ENCODE measurements at regions not wholly inside any gene's neighbourhood (a gene's known extent, or its start where the extent isn't known, plus 50 kb on each side); places are given as distances from the start of the nearest gene placed in this dataset.

- FAIRE-seq = no peak
- CTCF ChIA-PET = no interaction called here
Measured at GRCh38 chr10:9081253-9081652, 1026.8 kb downstream of the GATA3 start.

More at GRCh38 chr10:9081253-9081652, 1026.8 kb downstream of the GATA3 start:
- no peak for DNase-seq (ENCODE audit: low read depth, low spot score)
- Histone ChIP-seq H3K4me3 (replicated peaks in 1 of 3; ENCODE audit: insufficient read depth in 1 of 3, low read depth in 1 of 3, low read length in 3 of 3) (no peak overlapping the region), H3K27ac (ENCODE audit: insufficient read depth, low read depth, low read length) (no peak overlapping the region), H2AFZ (ENCODE audit: low read depth, low read length) (no peak overlapping the region), H3K4me1 (ENCODE audit: control insufficient read depth, extremely low read depth, insufficient read depth, low read length) (no peaks in the 10 kb centered on the region), H4K20me1 (replicated peaks; ENCODE audit: control insufficient read depth, extremely low read depth, insufficient read depth, low read length) (no peaks in the 10 kb centered on the region), H3K79me2 (ENCODE audit: control insufficient read depth, insufficient read depth, low read length) (no peaks in the 10 kb centered on the region), H3K9me3 (replicated peaks; ENCODE audit: control insufficient read depth, insufficient read depth, low read length) (no peaks in the 10 kb centered on the region), H3K9me1 (replicated peaks; ENCODE audit: control insufficient read depth, extremely low read depth, insufficient read depth, low read length) (no peaks in the 10 kb centered on the region), H3K36me3 (ENCODE audit: control insufficient read depth in 2 of 2, extremely low read depth in 1 of 2, insufficient read depth in 2 of 2, low read length in 2 of 2) (no peaks in the 10 kb centered on the region), H3K4me2 (ENCODE audit: insufficient read depth, low read length) (no peak overlapping the region), H3K27me3 (ENCODE audit: control insufficient read depth in 2 of 2, insufficient read depth in 2 of 2, low read length in 2 of 2) (no peaks in the 10 kb centered on the region), H3K9ac (replicated peaks; ENCODE audit: extremely low read depth, insufficient read depth, low read length) (no peak overlapping the region)
- no peak for TF ChIP-seq FOS (IDR thresholded peaks at IDR 0.05; ENCODE audit: borderline replicate concordance, insufficient read depth, low read length)
- TF ChIP-seq JUN (IDR thresholded peaks at IDR 0.05; ENCODE audit: borderline replicate concordance, insufficient read depth, insufficient read length, low read depth) = no peak
- no peak for TF ChIP-seq POLR2A (IDR thresholded peaks at IDR 0.05; ENCODE audit: low read depth, low read length)
- TF ChIP-seq MYC (IDR thresholded peaks at IDR 0.05; ENCODE audit: low read depth, low read length) = no peak
- no peak for TF ChIP-seq MAX (IDR thresholded peaks at IDR 0.05; ENCODE audit: insufficient read depth, insufficient read length)
- TF ChIP-seq EZH2 (IDR thresholded peaks at IDR 0.05; ENCODE audit: borderline replicate concordance, low read depth, low read length, severe bottlenecking) = no peak
- TF ChIP-seq GATA2 (IDR thresholded peaks at IDR 0.05; ENCODE audit: insufficient read depth, insufficient read length, low read depth, low read length) = no peak
- no peak for TF ChIP-seq CTCF (IDR thresholded peaks at IDR 0.05; ENCODE audit: extremely low read depth in 1 of 2, insufficient read depth in 1 of 2, low read depth in 1 of 2, low read length in 2 of 2)
- no peak for TF ChIP-seq POLR2AphosphoS5 (IDR thresholded peaks at IDR 0.05; ENCODE audit: insufficient read depth, low read depth, low read length)
- dilution Hi-C loops (cut with MboI; ENCODE audit: extremely low pct_ligation_motif_present, low sequenced_read_pairs) (no loop called here), intact Hi-C loops (cut with micrococcal nuclease) (no loop called here)
- POLR2A ChIA-PET = no interaction called here
- no TSS peak for BruUV-seq (replicated peaks)

Data from endothelial cell of umbilical vein (primary cell).